ENCODE measurements at regions not wholly inside any gene's neighbourhood (a gene's known extent, or its start where the extent isn't known, plus 50 kb on each side); places are given as distances from the start of the nearest gene placed in this dataset.

GRCh38 chr5:63152871-63153270 lies 574.3 kb downstream of the LRRC70 start:
- Histone ChIP-seq H2AFZ (ENCODE audit: low read depth, low read length) (no peak overlapping the region), H3K36me3 (ENCODE audit: control insufficient read depth, insufficient read depth, low read length) (no peaks in the 10 kb centered on the region), H3K27me3 (ENCODE audit: control insufficient read depth in 2 of 2, insufficient read depth in 2 of 2, low read length in 2 of 2) (no peaks in the 10 kb centered on the region), H3K9me1 (ENCODE audit: control insufficient read depth, insufficient read depth, low read length) (no peaks in the 10 kb centered on the region), H3K4me2 (ENCODE audit: insufficient read depth, low read length) (no peak overlapping the region), H3K9me3 (replicated peaks; ENCODE audit: control insufficient read depth, insufficient read depth, low read depth, low read length) (no peaks in the 10 kb centered on the region), H3K27ac (ENCODE audit: extremely low read depth, low read depth, low read length) (no peak overlapping the region), H3K9ac (ENCODE audit: insufficient read depth in 1 of 2, low read depth in 2 of 2, low read length in 2 of 2) (no peak overlapping the region), H3K79me2 (ENCODE audit: control insufficient read depth, insufficient read depth, low read length) (no peaks in the 10 kb centered on the region), H3K4me3 (no peak overlapping the region), H3K4me1 (replicated peaks in 1 of 2; ENCODE audit: control insufficient read depth in 2 of 2, insufficient read depth in 2 of 2, low read length in 2 of 2) (no peaks in the 10 kb centered on the region), H4K20me1 (replicated peaks; ENCODE audit: control insufficient read depth, insufficient read depth, low read length) (no peaks in the 10 kb centered on the region)
- in situ Hi-C loops (cut with MboI): no loop called here
- WGBS (ENCODE audit: insufficient coverage, low coverage, missing lambda C conversion rate): 0% methylated on average over 1 of the region's 1 CpG
- ATAC-seq (no peak), FAIRE-seq (no peak), DNase-seq (ENCODE audit: extremely low read depth in 1 of 4, low spot score in 3 of 4) (no peak)
- BruUV-seq (replicated peaks): no TSS peak
- ChIA-PET POLR2A (no interaction called here), CTCF (ENCODE audit: low intra/inter-chr PET ratio) (no interaction called here)
- intact Hi-C loops (cut with micrococcal nuclease): no loop called here
- TF ChIP-seq, protein P1, sequence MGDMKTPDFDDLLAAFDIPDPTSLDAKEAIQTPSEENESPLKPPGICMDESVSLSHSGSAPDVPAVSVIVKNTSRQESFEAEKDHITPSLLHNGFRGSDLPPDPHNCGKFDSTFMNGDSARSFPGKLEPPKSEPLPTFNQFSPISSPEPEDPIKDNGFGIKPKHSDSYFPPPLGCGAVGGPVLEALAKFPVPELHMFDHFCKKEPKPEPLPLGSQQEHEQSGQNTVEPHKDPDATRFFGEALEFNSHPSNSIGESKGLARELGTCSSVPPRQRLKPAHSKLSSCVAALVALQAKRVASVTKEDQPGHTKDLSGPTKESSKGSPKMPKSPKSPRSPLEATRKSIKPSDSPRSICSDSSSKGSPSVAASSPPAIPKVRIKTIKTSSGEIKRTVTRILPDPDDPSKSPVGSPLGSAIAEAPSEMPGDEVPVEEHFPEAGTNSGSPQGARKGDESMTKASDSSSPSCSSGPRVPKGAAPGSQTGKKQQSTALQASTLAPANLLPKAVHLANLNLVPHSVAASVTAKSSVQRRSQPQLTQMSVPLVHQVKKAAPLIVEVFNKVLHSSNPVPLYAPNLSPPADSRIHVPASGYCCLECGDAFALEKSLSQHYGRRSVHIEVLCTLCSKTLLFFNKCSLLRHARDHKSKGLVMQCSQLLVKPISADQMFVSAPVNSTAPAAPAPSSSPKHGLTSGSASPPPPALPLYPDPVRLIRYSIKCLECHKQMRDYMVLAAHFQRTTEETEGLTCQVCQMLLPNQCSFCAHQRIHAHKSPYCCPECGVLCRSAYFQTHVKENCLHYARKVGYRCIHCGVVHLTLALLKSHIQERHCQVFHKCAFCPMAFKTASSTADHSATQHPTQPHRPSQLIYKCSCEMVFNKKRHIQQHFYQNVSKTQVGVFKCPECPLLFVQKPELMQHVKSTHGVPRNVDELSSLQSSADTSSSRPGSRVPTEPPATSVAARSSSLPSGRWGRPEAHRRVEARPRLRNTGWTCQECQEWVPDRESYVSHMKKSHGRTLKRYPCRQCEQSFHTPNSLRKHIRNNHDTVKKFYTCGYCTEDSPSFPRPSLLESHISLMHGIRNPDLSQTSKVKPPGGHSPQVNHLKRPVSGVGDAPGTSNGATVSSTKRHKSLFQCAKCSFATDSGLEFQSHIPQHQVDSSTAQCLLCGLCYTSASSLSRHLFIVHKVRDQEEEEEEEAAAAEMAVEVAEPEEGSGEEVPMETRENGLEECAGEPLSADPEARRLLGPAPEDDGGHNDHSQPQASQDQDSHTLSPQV (IDR thresholded peaks at IDR 0.05): no peak
- TF ChIP-seq ZNF668 (CRISPR knock-in tag; IDR thresholded peaks at IDR 0.05): no peak
- no peak for TF ChIP-seq CAMTA2 (CRISPR knock-in tag; conservative IDR thresholded peaks at IDR 0.05)
- TF ChIP-seq ZNF77 (CRISPR knock-in tag; IDR thresholded peaks at IDR 0.05): no peak
- TF ChIP-seq MXI1 (IDR thresholded peaks at IDR 0.05; ENCODE audit: low read depth, low read length): no peak
- TF ChIP-seq USF1 (CRISPR knock-in tag; IDR thresholded peaks at IDR 0.05): no peak
- no peak for TF ChIP-seq GABPB1 (CRISPR knock-in tag; IDR thresholded peaks at IDR 0.05)
- TF ChIP-seq XRCC5 (IDR thresholded peaks at IDR 0.05; ENCODE audit: low read depth, low read length): no peak
- TF ChIP-seq CREB5 (CRISPR knock-in tag; IDR thresholded peaks at IDR 0.05): no peak
- TF ChIP-seq IRF1 (CRISPR knock-in tag; IDR thresholded peaks at IDR 0.05; ENCODE audit: borderline replicate concordance): no peak
- TF ChIP-seq BCLAF1 (IDR thresholded peaks at IDR 0.05; ENCODE audit: borderline replicate concordance in 1 of 2, control insufficient read depth in 1 of 2, low read depth in 2 of 2, low read length in 1 of 2): no peak
- no peak for TF ChIP-seq NCOA6 (IDR thresholded peaks at IDR 0.05)
- TF ChIP-seq MCM5 (IDR thresholded peaks at IDR 0.05; ENCODE audit: low read depth): no peak
- no peak for TF ChIP-seq ZNF232 (CRISPR knock-in tag; IDR thresholded peaks at IDR 0.05)

Measured in K562 (cell line).